Gastroesophageal sphincter (tissue), 4 donors: ENCODE measurements at regions not wholly inside any gene's neighbourhood (a gene's known extent, or its start where the extent isn't known, plus 50 kb on each side); places are given as distances from the start of the nearest gene placed in this dataset.

Source experiments
- ATAC-seq: fragments of 150-250 bp; one replicate; pipeline ENCODE4 v1.9.1; 2016; ENCODE audit warnings: mild to moderate bottlenecking, moderate library complexity
- H3K27ac ChIP-seq, 4 donors: fragments of 200-600 bp; sonication (generic) in 3 of 4; 1 replicate in 3 of 4; 2 replicates in 1 of 4; pipeline ENCODE4 v1.5.1; 2016 to 2019
- H3K27me3 ChIP-seq: fragments of 200-600 bp; sonication (generic); one replicate; pipeline ENCODE4 v1.5.1; 2019
- H3K36me3 ChIP-seq, 2 donors: fragments of 200-600 bp; sonication (generic); one replicate each; pipeline ENCODE4 v1.5.1; 2019; ENCODE audit warnings: control low read depth in 1 of 2
- H3K4me1 ChIP-seq, 3 donors: fragments of 200-600 bp; sonication (generic); 1 replicate in 2 of 3; 2 replicates in 1 of 3; pipeline ENCODE4 v1.5.1; 2016 to 2019; ENCODE audit warnings: control low read depth in 2 of 3
- H3K4me3 ChIP-seq, 2 donors: fragments of 200-600 bp; sonication (generic); one replicate each; pipeline ENCODE4 v1.5.1; 2019; ENCODE audit warnings: mild to moderate bottlenecking in 1 of 2, moderate library complexity in 1 of 2
- H3K9me3 ChIP-seq, 3 donors: fragments of 200-600 bp; sonication (generic); one replicate each; pipeline ENCODE4 v1.5.1; 2017 to 2019; ENCODE audit warnings: control low read depth in 2 of 3
- EP300 ChIP-seq: sonication (generic); formaldehyde crosslinking; IDR thresholded peaks from one replicate; pipeline ENCODE4 v1.6.1; 2017; ENCODE audit warnings: antibody characterized with exemption, mild to moderate bottlenecking
- POLR2A ChIP-seq, 2 donors: fragments of 450-650 bp; IDR thresholded peaks; one replicate each; pipeline ENCODE4 v1.6.1; 2017; ENCODE audit warnings: antibody characterized with exemption in 2 of 2, mild to moderate bottlenecking in 2 of 2, moderate library complexity in 1 of 2
- POLR2AphosphoS5 ChIP-seq: sonication (generic); formaldehyde crosslinking; IDR thresholded peaks from one replicate; pipeline ENCODE4 v1.6.1; 2017; ENCODE audit warnings: antibody characterized with exemption
- WGBS, 2 donors: methylation state at CpG; one replicate each; pipeline ENCODE4 v1.1.5; 2018; ENCODE audit warnings: low coverage in 1 of 2; 5-methylcytosine and 5-hydroxymethylcytosine counted together
- TF ChIP-seq, protein P1 (sequence below), 4 experiments: fragments of 200-600 bp in 2 of 4; fragments of 450-650 bp in 2 of 4; sonication (generic) in 1 of 4; IDR thresholded peaks; one replicate each; pipeline ENCODE4 v1.5.1; 2017 to 2019; ENCODE audit warnings: antibody characterized with exemption in 4 of 4, mild to moderate bottlenecking in 2 of 4, moderate library complexity in 2 of 4

DNA sequence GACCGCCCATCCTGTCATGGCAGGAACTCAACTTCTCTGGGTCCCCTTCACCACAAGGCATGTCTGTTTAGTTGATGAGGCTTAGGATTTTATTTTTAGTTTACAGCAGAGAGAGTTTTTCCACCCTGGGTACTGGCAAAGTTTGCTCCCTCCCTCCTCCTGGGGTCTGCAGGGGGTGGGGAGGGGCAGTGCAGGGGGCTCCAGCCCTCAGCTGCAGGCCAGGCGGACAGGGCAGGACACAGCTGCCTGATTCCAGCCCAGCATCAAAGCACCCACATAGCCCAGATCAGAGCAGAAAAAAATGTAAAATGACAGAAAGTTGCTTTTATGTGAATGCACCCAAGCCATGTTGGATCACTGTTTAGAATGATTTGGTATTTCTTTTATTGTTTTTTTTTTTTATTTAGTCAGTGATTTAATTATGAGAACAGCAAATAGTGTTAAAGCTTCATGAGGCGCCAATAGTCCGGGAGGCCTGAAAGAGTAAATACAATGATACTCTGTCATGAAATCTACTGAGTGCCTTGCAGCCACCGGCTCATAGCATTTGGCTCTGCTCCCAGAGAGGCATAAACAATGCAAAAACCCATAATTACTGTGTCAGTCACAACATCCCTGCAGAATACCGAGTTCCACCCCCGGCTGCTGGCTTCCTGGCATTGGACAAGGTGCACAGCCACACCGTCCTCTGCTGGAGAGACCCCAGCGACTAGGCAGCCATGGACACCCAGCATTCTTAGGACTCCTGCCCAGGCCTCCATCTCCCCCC, 923.5 kb downstream of the UQCRFS1 start:
- ATAC-seq = no peak
- 17 to 19% methylated on average over 3 to 4 of the region's 9 CpGs for WGBS, 2 donors
- H3K9me3 ChIP-seq = peaks cover 0 to 10% (median 0%) of the 10 kb centered on the region in 3 donors
- no peak overlapping the region for H3K4me3 ChIP-seq
- TF ChIP-seq, protein P1, sequence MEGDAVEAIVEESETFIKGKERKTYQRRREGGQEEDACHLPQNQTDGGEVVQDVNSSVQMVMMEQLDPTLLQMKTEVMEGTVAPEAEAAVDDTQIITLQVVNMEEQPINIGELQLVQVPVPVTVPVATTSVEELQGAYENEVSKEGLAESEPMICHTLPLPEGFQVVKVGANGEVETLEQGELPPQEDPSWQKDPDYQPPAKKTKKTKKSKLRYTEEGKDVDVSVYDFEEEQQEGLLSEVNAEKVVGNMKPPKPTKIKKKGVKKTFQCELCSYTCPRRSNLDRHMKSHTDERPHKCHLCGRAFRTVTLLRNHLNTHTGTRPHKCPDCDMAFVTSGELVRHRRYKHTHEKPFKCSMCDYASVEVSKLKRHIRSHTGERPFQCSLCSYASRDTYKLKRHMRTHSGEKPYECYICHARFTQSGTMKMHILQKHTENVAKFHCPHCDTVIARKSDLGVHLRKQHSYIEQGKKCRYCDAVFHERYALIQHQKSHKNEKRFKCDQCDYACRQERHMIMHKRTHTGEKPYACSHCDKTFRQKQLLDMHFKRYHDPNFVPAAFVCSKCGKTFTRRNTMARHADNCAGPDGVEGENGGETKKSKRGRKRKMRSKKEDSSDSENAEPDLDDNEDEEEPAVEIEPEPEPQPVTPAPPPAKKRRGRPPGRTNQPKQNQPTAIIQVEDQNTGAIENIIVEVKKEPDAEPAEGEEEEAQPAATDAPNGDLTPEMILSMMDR (IDR thresholded peaks at IDR 0.05) = no peak
- no peak for TF ChIP-seq EP300
- peaks cover 0 to 13% (median 0%) of the 10 kb centered on the region in 3 donors for H3K4me1 ChIP-seq
- no peak overlapping the region for H3K27ac ChIP-seq
- no peaks in the 10 kb centered on the region for H3K36me3 ChIP-seq
- peaks cover 4% of the 10 kb centered on the region for H3K27me3 ChIP-seq

DNA sequence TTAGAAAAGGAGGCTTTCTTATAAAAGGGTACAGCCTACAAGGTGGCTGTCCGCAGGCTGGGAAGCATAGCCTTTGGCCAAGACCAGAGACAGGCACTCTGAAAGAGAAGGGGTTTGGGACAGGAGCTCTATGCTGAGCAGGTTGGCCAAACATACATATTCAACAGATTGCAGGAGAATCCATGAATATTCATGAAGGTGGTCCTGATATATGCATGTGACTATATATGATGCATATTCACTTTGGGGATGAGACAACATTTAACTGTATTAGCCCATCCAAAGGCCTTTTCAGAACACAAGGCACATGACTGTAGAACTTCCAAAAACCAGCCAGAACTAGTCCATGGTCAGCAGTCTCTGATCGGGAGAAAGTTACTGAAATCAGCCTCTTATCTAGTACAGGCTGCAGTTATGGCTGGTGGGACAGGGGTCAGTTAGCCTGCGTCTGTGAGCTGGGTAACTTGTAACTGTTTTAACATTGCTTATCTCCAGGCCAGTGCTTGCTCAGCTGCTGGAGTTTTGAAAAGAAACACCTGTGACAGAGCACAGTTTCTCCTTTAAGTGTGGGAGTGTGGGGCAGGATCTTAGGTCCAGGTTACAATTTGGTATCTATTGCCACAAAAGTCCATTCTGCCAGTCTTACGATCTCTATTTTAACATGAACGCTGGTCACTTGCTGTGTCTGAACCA, 924.2 kb downstream of the UQCRFS1 start:
- no peaks in the 10 kb centered on the region for H3K36me3 ChIP-seq
- no peak overlapping the region for H3K27ac ChIP-seq
- H3K27me3 ChIP-seq = peaks cover 6% of the 10 kb centered on the region
- peaks cover 0 to 10% (median 0%) of the 10 kb centered on the region in 3 donors for H3K9me3 ChIP-seq
- no peak overlapping the region for H3K4me3 ChIP-seq
- peaks cover 0 to 13% (median 0%) of the 10 kb centered on the region in 3 donors for H3K4me1 ChIP-seq
- no peak for ATAC-seq
- no peak for TF ChIP-seq POLR2A (IDR thresholded peaks at IDR 0.05)
- TF ChIP-seq POLR2AphosphoS5 = no peak
- TF ChIP-seq, protein P1 (IDR thresholded peaks at IDR 0.05) = no peak
- TF ChIP-seq EP300 = no peak
- 41 to 57% methylated on average over 2 to 4 of the region's 5 CpGs for WGBS, 2 donors

DNA sequence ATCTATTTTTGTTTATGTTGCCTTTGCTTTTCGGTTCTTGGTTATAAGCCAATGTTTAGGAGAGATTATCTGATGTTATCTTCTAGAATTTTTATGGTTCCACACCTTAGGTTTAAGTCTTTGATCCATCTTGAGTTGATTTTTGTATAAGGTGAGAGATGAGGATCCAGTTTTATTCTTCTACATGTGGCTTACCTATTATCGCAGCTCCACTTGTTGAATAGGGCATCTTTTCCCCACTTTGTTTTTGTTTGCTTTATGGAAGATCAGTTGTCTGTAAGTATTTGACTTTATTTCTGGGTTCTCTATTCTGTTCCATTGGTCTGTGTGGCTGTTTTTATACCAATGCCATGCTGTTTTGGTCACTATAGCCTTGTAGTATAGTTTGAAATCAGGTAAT, 927.0 kb downstream of the UQCRFS1 start:
- Histone ChIP-seq H3K27me3 (peaks cover 10% of the 10 kb centered on the region), H3K4me1 (peaks cover 0 to 13% (median 0%) of the 10 kb centered on the region in 3 donors), H3K27ac (no peak overlapping the region), H3K36me3 (no peaks in the 10 kb centered on the region), H3K9me3 (peaks cover 0 to 10% (median 0%) of the 10 kb centered on the region in 3 donors), H3K4me3 (no peak overlapping the region)
- ATAC-seq = no peak
- TF ChIP-seq POLR2AphosphoS5 = no peak
- TF ChIP-seq, protein P1 (IDR thresholded peaks at IDR 0.05) = no peak
- whole genome bisulfite sequencing, 2 donors = 43 to 67% methylated on average over 1 to 2 of the region's 2 CpGs

DNA sequence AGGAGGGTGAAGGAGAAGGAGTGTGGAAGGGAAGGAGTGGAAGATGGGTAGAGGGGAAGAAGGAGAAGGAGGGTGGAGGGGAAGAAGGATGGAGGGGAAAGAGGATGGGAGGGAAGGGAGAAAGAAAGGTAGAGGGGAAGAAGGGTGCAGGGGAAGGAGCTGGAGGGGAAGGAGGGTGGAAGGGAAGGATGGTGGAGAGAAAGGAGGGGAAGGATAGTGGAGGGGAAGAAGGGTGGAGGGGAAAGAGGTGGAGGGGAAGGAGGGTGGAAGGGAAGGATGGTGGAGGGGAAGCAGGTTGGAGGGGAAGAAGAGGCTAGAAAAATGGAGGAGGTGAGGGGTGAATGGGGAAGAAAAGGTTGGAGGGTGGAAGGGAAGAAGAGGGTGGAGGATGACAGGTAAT, 927.9 kb downstream of the UQCRFS1 start:
- no peaks in the 10 kb centered on the region for H3K36me3 ChIP-seq
- H3K4me1 ChIP-seq = peaks cover 0 to 13% (median 0%) of the 10 kb centered on the region in 3 donors
- H3K27me3 ChIP-seq = peaks cover 10% of the 10 kb centered on the region
- TF ChIP-seq, protein P1 (IDR thresholded peaks at IDR 0.05) = no peak
- TF ChIP-seq POLR2AphosphoS5 = no peak
- H3K27ac ChIP-seq = no peak overlapping the region
- peaks cover 0 to 10% (median 0%) of the 10 kb centered on the region in 3 donors for H3K9me3 ChIP-seq
- no peak for ATAC-seq
- no peak overlapping the region for H3K4me3 ChIP-seq

DNA sequence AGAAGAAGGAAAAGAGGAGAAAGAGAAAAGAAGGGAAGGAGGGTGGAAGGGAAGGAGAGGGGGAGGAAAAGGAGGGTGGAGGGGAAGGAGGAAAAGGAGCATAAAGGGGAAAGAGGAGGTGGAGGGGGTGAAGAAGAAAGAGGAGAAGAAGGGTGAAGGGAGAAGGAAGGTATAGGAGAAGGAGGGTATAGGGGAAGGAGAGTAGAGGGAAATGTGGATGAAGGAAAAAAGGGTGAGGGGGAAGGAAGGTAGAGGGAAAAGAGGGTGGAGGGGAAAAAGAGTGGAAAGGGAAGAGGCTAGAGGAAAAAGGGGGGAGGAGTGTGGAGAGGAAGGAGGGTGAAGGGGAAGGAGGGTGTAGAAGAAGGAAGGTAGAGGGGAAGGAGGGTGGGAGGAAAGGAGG, 928.6 kb downstream of the UQCRFS1 start:
- no peak for TF ChIP-seq POLR2A (IDR thresholded peaks at IDR 0.05)
- TF ChIP-seq EP300 = no peak
- TF ChIP-seq POLR2AphosphoS5 = no peak
- TF ChIP-seq, protein P1 (IDR thresholded peaks at IDR 0.05) = no peak

More for the DNA sequence above, 928.6 kb downstream of the UQCRFS1 start:
- Histone ChIP-seq H3K9me3 (peaks cover 0 to 10% (median 0%) of the 10 kb centered on the region in 3 donors), H3K27me3 (peaks cover 10% of the 10 kb centered on the region), H3K36me3 (no peaks in the 10 kb centered on the region), H3K27ac (no peak overlapping the region), H3K4me3 (no peak overlapping the region), H3K4me1 (peaks cover 0 to 7% (median 0%) of the 10 kb centered on the region in 3 donors)
- no peak for ATAC-seq
